ENCODE measurements at regions not wholly inside any gene's neighbourhood (a gene's known extent, or its start where the extent isn't known, plus 50 kb on each side); places are given as distances from the start of the nearest gene placed in this dataset.

GRCh38 chr11:107263844-107264563, 193.6 kb downstream of the CWF19L2 start:
- TF ChIP-seq CTCF (conservative IDR thresholded peaks at IDR 0.05; ENCODE audit: low read depth, low read length), result no peak
- no peak for TF ChIP-seq EZH2phosphoT487 (IDR thresholded peaks at IDR 0.05; ENCODE audit: borderline replicate concordance, low read length)
